ENCODE measurements at regions not wholly inside any gene's neighbourhood (a gene's known extent, or its start where the extent isn't known, plus 50 kb on each side); places are given as distances from the start of the nearest gene placed in this dataset.

DNA sequence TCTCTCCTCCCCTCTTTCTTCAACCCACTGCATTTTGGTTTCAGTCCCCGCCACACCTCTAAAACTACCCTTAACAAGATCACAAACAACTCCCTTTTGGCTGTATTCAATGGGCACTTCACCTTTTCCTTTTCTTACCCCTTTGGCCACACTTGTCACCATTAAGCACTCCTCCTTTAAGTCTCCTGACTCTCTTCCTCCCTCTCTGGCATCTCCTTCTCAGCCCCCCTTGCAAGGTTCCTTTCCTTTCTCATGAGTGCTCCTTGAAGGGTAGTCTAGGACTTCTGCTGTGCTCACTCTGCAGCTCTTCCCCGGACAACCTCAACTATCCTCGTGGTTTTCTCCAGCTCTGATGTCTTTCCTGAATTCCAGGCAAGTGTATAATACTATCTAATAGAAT lies 103.7 kb downstream of the RPL22L1 start:
- H3K9ac ChIP-seq (ENCODE audit: low read depth, low read length), result no peak overlapping the region
- 95% methylated on average over 2 of the region's 3 CpGs for WGBS
- H3K4me1 ChIP-seq (ENCODE audit: insufficient read depth, low read length), result peaks cover 6% of the 10 kb centered on the region; the same call in 1 of the 2 replicates
- H3K9me3 ChIP-seq (ENCODE audit: insufficient read depth, low read depth, low read length), result no peaks in the 10 kb centered on the region
- H3K27ac ChIP-seq (ENCODE audit: low read depth, low read length), result no peak overlapping the region
- no peak overlapping the region for H3K4me3 ChIP-seq (ENCODE audit: low read length)
- H3K27me3 ChIP-seq (ENCODE audit: insufficient read depth, low read length), result no peaks in the 10 kb centered on the region
- H3K36me3 ChIP-seq (ENCODE audit: insufficient read depth, low read length), result no peaks in the 10 kb centered on the region

DNA sequence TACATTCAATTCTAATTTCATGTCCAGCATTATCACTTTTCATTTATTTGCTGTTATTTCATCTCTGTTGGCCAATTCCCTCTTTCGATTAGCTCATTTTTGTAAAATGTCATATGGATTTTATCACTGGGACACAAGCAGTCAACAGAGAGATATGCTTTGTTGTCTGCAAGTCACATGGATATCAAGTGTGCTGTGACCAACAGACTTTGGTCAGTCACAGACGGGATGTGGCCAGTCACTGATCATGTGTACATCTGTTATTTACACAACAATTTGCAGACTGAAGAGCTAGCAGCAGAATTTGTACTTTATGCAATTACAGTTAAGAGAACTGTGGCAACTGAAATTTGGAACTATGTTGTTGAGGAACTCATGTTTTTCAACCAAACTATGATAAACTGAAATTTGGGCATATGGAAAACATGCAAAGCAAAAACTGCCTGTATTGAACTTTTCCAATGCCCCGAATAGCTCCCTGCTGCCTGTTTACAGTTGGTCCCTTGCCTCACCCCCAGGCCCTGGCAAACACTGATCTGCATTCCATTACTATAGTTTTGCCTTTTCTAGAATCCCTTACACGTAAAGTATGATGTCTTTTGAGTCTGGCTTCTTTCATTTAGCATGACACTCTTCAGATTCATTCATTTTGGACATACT lies 104.4 kb downstream of the RPL22L1 start:
- 86% methylated on average over 4 of the region's 4 CpGs for WGBS
- Histone ChIP-seq H3K36me3 (ENCODE audit: insufficient read depth, low read length) (no peaks in the 10 kb centered on the region), H3K4me1 (ENCODE audit: insufficient read depth, low read length) (peaks cover 6% of the 10 kb centered on the region; the same call in 1 of the 2 replicates), H3K9me3 (ENCODE audit: insufficient read depth, low read depth, low read length) (no peaks in the 10 kb centered on the region), H3K4me3 (ENCODE audit: low read length) (no peak overlapping the region), H3K9ac (ENCODE audit: low read depth, low read length) (no peak overlapping the region), H3K27ac (ENCODE audit: low read depth, low read length) (no peak overlapping the region), H3K27me3 (ENCODE audit: insufficient read depth, low read length) (no peaks in the 10 kb centered on the region)

DNA sequence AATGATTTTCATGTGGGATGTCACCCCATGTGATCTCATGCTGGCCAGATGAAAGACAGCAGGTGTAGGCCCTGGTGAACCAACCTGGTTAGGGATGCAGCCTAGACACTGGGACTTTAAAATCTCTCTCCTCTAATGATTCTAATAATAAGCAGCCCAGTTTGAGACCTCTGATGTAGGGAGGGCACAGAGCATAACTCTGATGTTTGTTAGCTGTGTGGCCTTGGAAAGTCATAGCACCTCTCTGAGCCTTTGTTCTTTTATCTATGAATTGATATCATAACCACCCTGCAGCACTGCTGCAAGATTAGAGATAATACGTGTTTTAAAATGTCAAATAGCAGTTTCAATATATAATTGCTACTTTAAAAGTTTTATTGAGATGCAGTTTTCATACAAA lies 106.0 kb downstream of the RPL22L1 start:
- no peaks in the 10 kb centered on the region for H3K27me3 ChIP-seq (ENCODE audit: insufficient read depth, low read length)
- H3K9ac ChIP-seq (ENCODE audit: low read depth, low read length), result no peak overlapping the region
- no peaks in the 10 kb centered on the region for H3K9me3 ChIP-seq (ENCODE audit: insufficient read depth, low read depth, low read length)
- no peak overlapping the region for H3K4me3 ChIP-seq (ENCODE audit: low read length)
- H3K4me1 ChIP-seq (ENCODE audit: insufficient read depth, low read length), result peaks cover 6% of the 10 kb centered on the region; the same call in 1 of the 2 replicates
- WGBS, result no CpG with 5 or more reads among the region's 1 CpG
- H3K27ac ChIP-seq (ENCODE audit: low read depth, low read length), result no peak overlapping the region
- H3K36me3 ChIP-seq (ENCODE audit: insufficient read depth, low read length), result no peaks in the 10 kb centered on the region

DNA sequence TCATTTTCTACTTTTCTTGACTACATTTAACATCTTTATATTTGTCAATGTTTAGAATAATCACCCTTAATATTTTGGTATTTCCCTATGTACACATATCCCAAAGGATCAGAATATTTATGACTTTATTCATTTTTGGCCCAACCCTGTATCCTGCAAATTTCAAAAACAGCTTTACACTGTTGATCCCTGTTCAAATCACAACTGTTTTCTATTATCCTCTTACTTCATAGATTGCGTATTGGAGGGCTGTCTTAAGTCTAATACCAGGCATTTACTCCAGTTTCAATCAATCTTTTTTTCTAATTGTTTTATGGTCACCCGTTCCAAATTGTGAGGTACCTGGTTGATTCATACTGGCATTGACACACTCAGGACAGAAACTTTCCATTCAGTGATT lies 107.9 kb downstream of the RPL22L1 start:
- Histone ChIP-seq H3K4me3 (ENCODE audit: low read length) (no peak overlapping the region), H3K27ac (ENCODE audit: low read depth, low read length) (no peak overlapping the region), H3K4me1 (ENCODE audit: insufficient read depth, low read length) (no peaks in the 10 kb centered on the region), H3K9me3 (ENCODE audit: insufficient read depth, low read depth, low read length) (no peaks in the 10 kb centered on the region), H3K9ac (ENCODE audit: low read depth, low read length) (no peak overlapping the region), H3K27me3 (ENCODE audit: insufficient read depth, low read length) (no peaks in the 10 kb centered on the region), H3K36me3 (ENCODE audit: insufficient read depth, low read length) (no peaks in the 10 kb centered on the region)
- WGBS, result 93% methylated on average over 2 of the region's 2 CpGs

DNA sequence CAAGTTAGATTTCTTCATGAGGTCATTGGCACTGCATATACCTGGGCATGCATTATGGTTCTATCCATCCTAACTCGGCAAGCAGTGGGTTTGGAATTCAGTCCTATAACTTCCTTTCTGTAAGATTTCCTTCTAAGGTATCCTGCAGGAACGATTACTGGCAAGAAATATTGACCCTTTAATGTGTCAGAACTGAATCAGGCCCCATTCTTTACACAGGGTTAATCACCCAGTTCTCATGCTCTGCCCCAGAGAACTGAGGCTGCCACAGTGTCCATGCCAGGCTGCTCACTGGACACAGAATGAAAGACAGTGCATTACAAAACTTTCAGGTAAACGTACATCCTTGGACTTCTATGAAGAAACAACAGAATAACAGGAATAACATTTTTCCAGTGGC lies 108.9 kb downstream of the RPL22L1 start:
- no peaks in the 10 kb centered on the region for H3K36me3 ChIP-seq (ENCODE audit: insufficient read depth, low read length)
- no peaks in the 10 kb centered on the region for H3K4me1 ChIP-seq (ENCODE audit: insufficient read depth, low read length)
- H3K4me3 ChIP-seq (ENCODE audit: low read length), result no peak overlapping the region
- no peaks in the 10 kb centered on the region for H3K9me3 ChIP-seq (ENCODE audit: insufficient read depth, low read depth, low read length)
- 87% methylated on average over 3 of the region's 3 CpGs for WGBS
- H3K9ac ChIP-seq (ENCODE audit: low read depth, low read length), result no peak overlapping the region
- H3K27ac ChIP-seq (ENCODE audit: low read depth, low read length), result no peak overlapping the region
- no peaks in the 10 kb centered on the region for H3K27me3 ChIP-seq (ENCODE audit: insufficient read depth, low read length)

DNA sequence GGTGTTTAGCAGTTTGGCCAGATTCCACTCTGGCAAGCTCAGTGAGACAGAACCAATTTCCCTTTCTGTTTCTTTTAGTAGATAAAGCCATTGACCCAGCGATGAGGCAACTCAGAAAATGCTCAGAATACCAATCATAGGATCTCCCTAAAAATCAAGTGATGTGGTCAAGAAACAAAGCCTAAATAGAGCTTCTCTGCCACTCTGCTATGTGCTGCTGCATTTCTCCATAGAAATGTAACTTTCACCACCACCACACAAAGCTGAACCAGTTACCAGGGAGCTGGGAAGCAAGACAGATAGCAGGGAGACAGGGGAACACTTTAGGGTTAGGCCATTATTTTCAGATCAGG lies 109.8 kb downstream of the RPL22L1 start:
- Histone ChIP-seq H3K9ac (ENCODE audit: low read depth, low read length) (no peak overlapping the region), H3K27me3 (ENCODE audit: insufficient read depth, low read length) (no peaks in the 10 kb centered on the region), H3K4me3 (ENCODE audit: low read length) (no peak overlapping the region), H3K36me3 (ENCODE audit: insufficient read depth, low read length) (no peaks in the 10 kb centered on the region), H3K4me1 (ENCODE audit: insufficient read depth, low read length) (no peaks in the 10 kb centered on the region), H3K9me3 (ENCODE audit: insufficient read depth, low read depth, low read length) (no peaks in the 10 kb centered on the region), H3K27ac (ENCODE audit: low read depth, low read length) (no peak overlapping the region)
- 92% methylated on average over 1 of the region's 1 CpG for WGBS

DNA sequence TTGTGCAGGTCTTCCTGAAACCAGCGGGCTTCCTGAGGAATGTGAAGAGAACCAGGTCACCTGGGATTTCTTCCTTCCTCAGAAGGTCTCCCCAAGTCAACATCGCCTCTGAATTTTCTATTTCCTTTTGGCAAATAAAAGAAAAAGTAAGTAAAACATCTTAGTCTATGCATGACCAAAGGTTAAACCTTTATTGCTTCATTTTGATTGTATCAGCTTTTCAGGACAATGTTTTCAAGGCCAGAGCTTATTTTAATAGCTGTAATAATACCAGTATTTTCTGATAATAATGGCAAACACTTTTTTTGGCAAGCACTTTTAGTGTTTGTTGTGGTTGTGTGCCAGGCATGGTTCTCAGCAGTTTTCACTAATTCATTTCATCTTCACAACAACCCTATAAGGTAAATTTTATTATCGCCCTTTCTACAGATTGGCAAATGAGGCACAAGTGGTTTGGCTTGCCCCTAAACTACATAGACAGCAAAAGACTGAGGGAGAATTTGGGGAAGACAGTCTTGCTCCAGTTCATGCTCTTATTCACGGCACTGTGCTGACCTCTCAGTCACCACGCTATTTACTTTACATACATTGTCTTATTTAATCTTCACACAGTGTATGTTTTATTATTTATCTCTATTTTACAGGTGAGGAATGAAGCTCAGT lies 110.4 kb downstream of the RPL22L1 start:
- H3K9ac ChIP-seq (ENCODE audit: low read depth, low read length), result no peak overlapping the region
- H3K9me3 ChIP-seq (ENCODE audit: insufficient read depth, low read depth, low read length), result no peaks in the 10 kb centered on the region
- no peaks in the 10 kb centered on the region for H3K36me3 ChIP-seq (ENCODE audit: insufficient read depth, low read length)
- no peak overlapping the region for H3K4me3 ChIP-seq (ENCODE audit: low read length)
- H3K27ac ChIP-seq (ENCODE audit: low read depth, low read length), result no peak overlapping the region
- WGBS, result 98% methylated on average over 3 of the region's 5 CpGs
- H3K27me3 ChIP-seq (ENCODE audit: insufficient read depth, low read length), result no peaks in the 10 kb centered on the region
- no peaks in the 10 kb centered on the region for H3K4me1 ChIP-seq (ENCODE audit: insufficient read depth, low read length)

DNA sequence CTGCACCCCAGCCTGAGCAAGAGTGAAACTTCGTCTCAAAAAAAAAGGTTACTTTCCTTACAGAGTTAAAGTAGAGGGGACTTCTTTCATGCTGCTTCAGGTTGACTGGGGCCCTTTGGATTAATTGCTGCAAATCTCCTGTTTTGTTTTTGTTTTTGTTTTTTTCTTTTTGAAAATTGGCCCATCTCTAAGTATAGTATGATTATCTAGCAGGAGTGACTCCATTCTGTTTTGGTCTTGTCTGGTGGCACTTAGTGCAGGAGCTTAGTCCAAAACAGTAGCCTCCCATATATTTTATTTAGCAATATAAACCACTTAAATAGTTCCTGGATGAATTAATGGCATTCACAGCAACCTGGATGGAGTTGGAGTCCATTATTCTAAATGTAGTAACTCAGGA lies 113.0 kb downstream of the RPL22L1 start:
- H3K9ac ChIP-seq (ENCODE audit: low read depth, low read length), result no peak overlapping the region
- 100% methylated on average over 1 of the region's 1 CpG for WGBS
- no peaks in the 10 kb centered on the region for H3K27me3 ChIP-seq (ENCODE audit: insufficient read depth, low read length)
- no peaks in the 10 kb centered on the region for H3K4me1 ChIP-seq (ENCODE audit: insufficient read depth, low read length)
- H3K36me3 ChIP-seq (ENCODE audit: insufficient read depth, low read length), result no peaks in the 10 kb centered on the region
- no peaks in the 10 kb centered on the region for H3K9me3 ChIP-seq (ENCODE audit: insufficient read depth, low read depth, low read length)
- no peak overlapping the region for H3K27ac ChIP-seq (ENCODE audit: low read depth, low read length)
- H3K4me3 ChIP-seq (ENCODE audit: low read length), result no peak overlapping the region

DNA sequence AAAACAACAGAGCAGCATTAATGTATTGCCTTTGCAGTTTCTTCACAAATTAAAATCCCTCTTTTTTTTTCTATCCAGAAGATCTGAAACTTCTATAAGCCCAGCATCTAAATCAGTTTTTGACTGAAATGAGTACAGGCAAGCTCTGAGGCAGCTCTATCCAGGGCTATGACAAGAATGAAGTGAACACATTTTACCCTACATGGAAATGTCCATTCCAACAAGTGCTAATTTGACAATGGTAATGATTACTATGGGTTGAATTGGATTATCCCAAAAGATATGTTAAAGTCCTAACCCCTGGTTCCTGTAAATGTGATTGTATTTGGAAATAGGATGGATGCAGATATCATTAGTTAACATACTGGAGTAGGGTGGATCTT lies 115.7 kb downstream of the RPL22L1 start:
- Histone ChIP-seq H3K4me3 (ENCODE audit: low read length) (no peak overlapping the region), H3K27me3 (ENCODE audit: insufficient read depth, low read length) (no peaks in the 10 kb centered on the region), H3K9ac (ENCODE audit: low read depth, low read length) (no peak overlapping the region), H3K9me3 (ENCODE audit: insufficient read depth, low read depth, low read length) (no peaks in the 10 kb centered on the region), H3K36me3 (ENCODE audit: insufficient read depth, low read length) (no peaks in the 10 kb centered on the region), H3K4me1 (ENCODE audit: insufficient read depth, low read length) (no peaks in the 10 kb centered on the region), H3K27ac (ENCODE audit: low read depth, low read length) (no peak overlapping the region)

DNA sequence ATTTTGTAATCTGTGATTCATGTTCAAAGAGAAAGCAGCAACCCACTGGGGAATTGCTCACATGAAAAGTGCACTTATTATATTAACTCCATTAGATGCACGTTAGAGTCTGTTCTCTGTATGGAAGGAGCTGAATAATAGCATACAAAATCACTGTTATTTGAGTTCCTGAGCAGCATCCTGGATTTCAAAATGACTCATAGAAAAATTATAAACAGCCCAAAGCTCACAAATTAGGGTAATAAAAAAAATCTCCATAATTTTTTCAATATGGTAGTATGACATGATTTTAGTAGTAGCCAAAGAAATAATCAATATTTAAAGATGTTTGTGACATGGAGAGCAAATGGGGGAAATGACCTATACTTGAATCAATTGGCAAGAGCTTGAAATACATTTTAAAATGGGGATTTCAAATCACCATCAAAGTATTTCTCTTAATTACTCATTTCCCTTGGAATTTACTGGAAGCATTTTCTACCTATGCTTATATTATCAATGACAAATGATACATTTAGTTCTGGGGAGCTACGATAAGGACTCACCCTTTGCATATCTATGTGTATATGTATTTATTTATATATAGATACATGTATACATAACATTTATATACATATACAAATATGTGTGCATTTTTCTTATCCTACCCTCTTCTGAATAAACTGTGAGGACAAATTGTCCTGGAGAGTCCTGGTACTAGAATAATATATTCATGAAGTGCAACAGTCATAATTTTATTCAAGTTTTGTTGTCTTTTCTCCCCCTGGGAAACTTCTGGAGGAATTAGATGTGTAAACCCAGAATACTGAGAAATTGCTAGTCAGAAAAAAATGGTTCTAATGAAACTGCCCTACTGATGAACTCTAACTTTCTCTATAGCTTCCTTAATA lies 116.3 kb downstream of the RPL22L1 start:
- WGBS, result no CpG with 5 or more reads among the region's 2 CpGs
- H3K9ac ChIP-seq (ENCODE audit: low read depth, low read length), result no peak overlapping the region
- no peaks in the 10 kb centered on the region for H3K9me3 ChIP-seq (ENCODE audit: insufficient read depth, low read depth, low read length)
- H3K4me1 ChIP-seq (ENCODE audit: insufficient read depth, low read length), result no peaks in the 10 kb centered on the region
- H3K27me3 ChIP-seq (ENCODE audit: insufficient read depth, low read length), result no peaks in the 10 kb centered on the region
- no peak overlapping the region for H3K4me3 ChIP-seq (ENCODE audit: low read length)
- no peak overlapping the region for H3K27ac ChIP-seq (ENCODE audit: low read depth, low read length)
- H3K36me3 ChIP-seq (ENCODE audit: insufficient read depth, low read length), result no peaks in the 10 kb centered on the region

DNA sequence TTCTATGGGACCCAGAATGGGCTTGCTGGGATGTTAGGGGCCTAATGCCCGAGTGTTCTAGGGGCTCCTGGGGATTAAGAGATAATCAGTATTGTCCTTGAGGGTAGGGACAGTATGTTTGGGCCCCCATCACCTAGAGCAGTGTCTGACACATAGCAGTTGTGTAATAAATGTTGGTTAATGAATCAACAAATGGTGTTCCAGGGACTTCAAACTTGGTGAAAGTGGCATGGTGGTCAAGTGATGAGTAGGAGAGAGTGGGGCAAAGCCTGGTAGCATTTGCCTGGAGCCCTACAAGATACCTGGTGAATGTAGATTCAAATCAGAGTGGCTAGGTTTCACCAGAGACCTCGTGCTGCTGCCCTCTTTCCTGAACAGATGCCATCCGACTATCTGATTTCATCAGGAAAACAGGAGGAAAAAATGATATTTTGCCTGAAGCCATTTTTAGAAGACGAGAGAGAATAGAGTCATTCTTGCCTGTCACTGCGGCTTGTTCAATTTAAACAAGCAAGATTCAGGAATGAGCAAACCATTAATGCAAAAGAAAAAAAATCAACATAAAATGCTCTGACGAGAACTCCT lies 117.3 kb downstream of the RPL22L1 start:
- Histone ChIP-seq H3K4me1 (ENCODE audit: insufficient read depth, low read length) (no peaks in the 10 kb centered on the region), H3K27ac (ENCODE audit: low read depth, low read length) (no peak overlapping the region), H3K9ac (ENCODE audit: low read depth, low read length) (no peak overlapping the region), H3K27me3 (ENCODE audit: insufficient read depth, low read length) (no peaks in the 10 kb centered on the region), H3K9me3 (ENCODE audit: insufficient read depth, low read depth, low read length) (no peaks in the 10 kb centered on the region), H3K4me3 (ENCODE audit: low read length) (no peak overlapping the region), H3K36me3 (ENCODE audit: insufficient read depth, low read length) (no peaks in the 10 kb centered on the region)
- 93% methylated on average over 6 of the region's 6 CpGs for WGBS

Measured in HUES64 (cell line).